ENCODE measurements at regions not wholly inside any gene's neighbourhood (a gene's known extent, or its start where the extent isn't known, plus 50 kb on each side); places are given as distances from the start of the nearest gene placed in this dataset.
"Not testable (repeated sequence)": the region's sequence is repeated elsewhere in the genome, so short reads cannot be mapped to it uniquely, and the experiment has no call there.

- Mint-ChIP-seq H3K27me3 (ENCODE audit: unreplicated experiment) (no peaks in the 10 kb centered on the region), H3K36me3 (ENCODE audit: unreplicated experiment) (no peaks in the 10 kb centered on the region), H3K4me3 (ENCODE audit: unreplicated experiment) (no peak overlapping the region), H3K9me3 (ENCODE audit: unreplicated experiment) (peaks cover 22% of the 10 kb centered on the region), H3K27ac (ENCODE audit: unreplicated experiment) (no peak overlapping the region), H3K4me1 (ENCODE audit: unreplicated experiment) (no peaks in the 10 kb centered on the region)
- no peak for TF ChIP-seq CTCF (IDR thresholded peaks at IDR 0.05)
- DNase-seq (ENCODE audit: extremely low spot score, unreplicated experiment), result no peak
Measured at GRCh38 chr10:131833446-131834080, 67.2 kb upstream of the PPP2R2D start.

DNA sequence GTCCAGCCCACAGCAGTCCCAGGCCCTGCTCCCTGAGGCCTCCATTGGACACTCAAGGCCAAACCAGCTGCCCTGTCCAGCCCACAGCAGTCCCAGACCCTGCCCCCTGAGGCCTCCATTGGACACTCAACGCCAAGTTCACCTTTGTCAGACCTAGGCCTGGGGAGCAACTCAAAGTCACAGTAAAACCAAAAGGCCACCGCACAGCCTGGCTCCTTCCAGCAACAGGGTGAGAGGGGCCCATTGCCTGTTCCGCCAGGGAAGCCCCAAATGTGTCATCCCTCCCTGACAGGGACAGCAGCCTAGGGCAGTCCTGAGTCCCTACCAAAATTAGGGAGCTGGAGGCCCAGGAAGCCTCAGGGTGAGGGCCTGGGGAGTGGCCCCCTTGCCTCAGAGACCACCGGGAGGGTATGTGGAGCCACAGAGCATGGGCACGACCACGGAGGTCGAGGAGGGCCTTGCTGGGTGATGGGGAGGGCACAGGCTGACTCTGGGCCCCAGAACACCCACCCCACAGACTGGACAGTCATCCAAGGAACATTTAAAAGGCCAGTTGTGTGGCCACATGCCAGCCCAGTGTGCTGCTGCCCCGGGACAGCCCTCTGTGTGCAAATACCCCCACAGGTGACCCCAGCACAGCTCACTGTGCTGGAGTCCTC is 66.5 kb upstream of the PPP2R2D start:
- no peak overlapping the region for H3K27ac Mint-ChIP-seq (ENCODE audit: unreplicated experiment)
- H3K27me3 Mint-ChIP-seq (ENCODE audit: unreplicated experiment), result no peaks in the 10 kb centered on the region
- no peaks in the 10 kb centered on the region for H3K36me3 Mint-ChIP-seq (ENCODE audit: unreplicated experiment)
- no peak for TF ChIP-seq CTCF (IDR thresholded peaks at IDR 0.05)
- no peak for DNase-seq (ENCODE audit: extremely low spot score, unreplicated experiment)
- H3K9me3 Mint-ChIP-seq (ENCODE audit: unreplicated experiment), result peaks cover 17% of the 10 kb centered on the region
- no peaks in the 10 kb centered on the region for H3K4me1 Mint-ChIP-seq (ENCODE audit: unreplicated experiment)
- no peak overlapping the region for H3K4me3 Mint-ChIP-seq (ENCODE audit: unreplicated experiment)

- Mint-ChIP-seq H3K4me3 (ENCODE audit: unreplicated experiment) (no peak overlapping the region), H3K27ac (ENCODE audit: unreplicated experiment) (no peak overlapping the region), H3K9me3 (ENCODE audit: unreplicated experiment) (peaks cover 9% of the 10 kb centered on the region), H3K36me3 (ENCODE audit: unreplicated experiment) (no peaks in the 10 kb centered on the region), H3K27me3 (ENCODE audit: unreplicated experiment) (no peaks in the 10 kb centered on the region), H3K4me1 (ENCODE audit: unreplicated experiment) (no peaks in the 10 kb centered on the region)
- no peak for TF ChIP-seq CTCF (IDR thresholded peaks at IDR 0.05)
- no peak for DNase-seq (ENCODE audit: extremely low spot score, unreplicated experiment)
Measured at GRCh38 chr10:131838966-131839742, 61.7 kb upstream of the PPP2R2D start.

DNA sequence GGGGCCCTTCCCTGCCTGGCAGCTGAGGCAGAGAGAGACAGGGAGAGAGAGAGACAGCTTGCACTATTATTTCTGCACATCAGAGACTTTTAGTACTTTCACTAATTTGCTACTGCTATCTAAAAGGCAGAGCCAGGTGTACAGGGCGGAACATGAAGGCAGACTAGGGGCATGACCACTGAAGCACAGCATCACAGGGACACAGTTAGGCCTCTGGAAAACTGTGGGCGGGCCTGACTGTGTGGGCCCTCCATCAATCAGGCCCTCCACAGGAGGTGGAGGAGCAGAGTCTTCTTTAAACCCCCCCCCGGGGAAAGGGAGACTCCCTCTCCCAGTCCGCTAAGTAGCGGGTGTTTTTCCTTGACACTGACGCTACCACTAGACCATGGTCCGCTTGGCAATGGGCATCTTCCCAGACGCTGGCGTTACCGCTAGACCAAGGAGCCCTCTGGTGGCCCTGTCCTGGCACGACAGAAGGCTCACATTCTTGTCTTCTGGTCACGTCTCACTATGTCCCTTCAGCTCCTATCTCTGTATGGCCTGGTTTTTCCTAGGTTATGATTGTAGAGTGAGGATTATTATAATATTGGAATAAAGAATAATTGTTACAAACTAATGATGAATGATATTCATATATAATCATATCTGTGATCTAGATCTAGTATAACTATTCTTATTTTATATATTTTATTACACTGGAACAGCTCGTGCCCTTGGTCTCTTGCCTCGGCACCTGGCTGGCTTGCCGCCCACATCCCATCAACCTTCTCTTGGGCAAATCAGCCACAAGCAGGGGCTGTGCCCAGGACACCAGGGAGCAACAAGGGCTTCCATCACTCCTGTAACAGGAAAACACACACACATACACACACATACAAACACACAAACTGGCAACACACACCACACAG is 60.7 kb upstream of the PPP2R2D start:
- not testable (repeated sequence) for H3K9me3 Mint-ChIP-seq (ENCODE audit: unreplicated experiment); H3K36me3 Mint-ChIP-seq (ENCODE audit: unreplicated experiment); H3K4me1 Mint-ChIP-seq (ENCODE audit: unreplicated experiment); H3K27ac Mint-ChIP-seq (ENCODE audit: unreplicated experiment); H3K4me3 Mint-ChIP-seq (ENCODE audit: unreplicated experiment); H3K27me3 Mint-ChIP-seq (ENCODE audit: unreplicated experiment)
- peak; percentile 16 for TF ChIP-seq CTCF (IDR thresholded peaks at IDR 0.05)
- peak; percentile 62 for DNase-seq (ENCODE audit: extremely low spot score, unreplicated experiment)

Measured in osteocyte (in vitro differentiated cells).